ENCODE measurements at regions not wholly inside any gene's neighbourhood (a gene's known extent, or its start where the extent isn't known, plus 50 kb on each side); places are given as distances from the start of the nearest gene placed in this dataset.
"Not testable (repeated sequence)": the region's sequence is repeated elsewhere in the genome, so short reads cannot be mapped to it uniquely, and the experiment has no call there.

- peaks cover 2% of the 10 kb centered on the region for H3K9me3 Mint-ChIP-seq (ENCODE audit: unreplicated experiment)
- no peak for DNase-seq (ENCODE audit: extremely low spot score, unreplicated experiment)
- no peak overlapping the region for H3K27ac Mint-ChIP-seq (ENCODE audit: unreplicated experiment)
- no peaks in the 10 kb centered on the region for H3K27me3 Mint-ChIP-seq (ENCODE audit: unreplicated experiment)
- no peaks in the 10 kb centered on the region for H3K4me1 Mint-ChIP-seq (ENCODE audit: unreplicated experiment)
- no peaks in the 10 kb centered on the region for H3K36me3 Mint-ChIP-seq (ENCODE audit: unreplicated experiment)
- no peak for TF ChIP-seq CTCF (IDR thresholded peaks at IDR 0.05)
- H3K4me3 Mint-ChIP-seq (ENCODE audit: unreplicated experiment), result no peak overlapping the region
Measured at GRCh38 chr4:181830404-181831035, 412.7 kb upstream of the TENM3 start.

GRCh38 chr4:181834071-181834470 lies 409.1 kb upstream of the TENM3 start:
- Mint-ChIP-seq H3K4me1 (ENCODE audit: unreplicated experiment) (no peaks in the 10 kb centered on the region), H3K9me3 (ENCODE audit: unreplicated experiment) (peaks cover 6% of the 10 kb centered on the region), H3K36me3 (ENCODE audit: unreplicated experiment) (peaks cover 2% of the 10 kb centered on the region), H3K4me3 (ENCODE audit: unreplicated experiment) (no peak overlapping the region), H3K27ac (ENCODE audit: unreplicated experiment) (no peak overlapping the region), H3K27me3 (ENCODE audit: unreplicated experiment) (no peaks in the 10 kb centered on the region)
- DNase-seq (ENCODE audit: extremely low spot score, unreplicated experiment), result no peak
- no peak for TF ChIP-seq CTCF (IDR thresholded peaks at IDR 0.05)

- no peak for DNase-seq (ENCODE audit: extremely low spot score, unreplicated experiment)
- H3K4me1 Mint-ChIP-seq (ENCODE audit: unreplicated experiment), result no peaks in the 10 kb centered on the region
Measured at GRCh38 chr4:181835348-181835747, 407.9 kb upstream of the TENM3 start.

GRCh38 chr4:181838253-181838652 lies 404.9 kb upstream of the TENM3 start:
- H3K4me3 Mint-ChIP-seq (ENCODE audit: unreplicated experiment), result no peak overlapping the region
- H3K9me3 Mint-ChIP-seq (ENCODE audit: unreplicated experiment), result peaks cover 14% of the 10 kb centered on the region
- H3K27me3 Mint-ChIP-seq (ENCODE audit: unreplicated experiment), result no peaks in the 10 kb centered on the region
- no peak for DNase-seq (ENCODE audit: extremely low spot score, unreplicated experiment)
- no peak overlapping the region for H3K27ac Mint-ChIP-seq (ENCODE audit: unreplicated experiment)
- H3K4me1 Mint-ChIP-seq (ENCODE audit: unreplicated experiment), result no peaks in the 10 kb centered on the region
- no peak for TF ChIP-seq CTCF (IDR thresholded peaks at IDR 0.05)
- H3K36me3 Mint-ChIP-seq (ENCODE audit: unreplicated experiment), result peaks cover 2% of the 10 kb centered on the region

More at GRCh38 chr4:181835348-181835747, 407.9 kb upstream of the TENM3 start:
- no peaks in the 10 kb centered on the region for H3K27me3 Mint-ChIP-seq (ENCODE audit: unreplicated experiment)
- no peak overlapping the region for H3K4me3 Mint-ChIP-seq (ENCODE audit: unreplicated experiment)
- H3K27ac Mint-ChIP-seq (ENCODE audit: unreplicated experiment), result no peak overlapping the region
- no peak for TF ChIP-seq CTCF (IDR thresholded peaks at IDR 0.05)
- H3K36me3 Mint-ChIP-seq (ENCODE audit: unreplicated experiment), result peaks cover 2% of the 10 kb centered on the region
- peaks cover 14% of the 10 kb centered on the region for H3K9me3 Mint-ChIP-seq (ENCODE audit: unreplicated experiment)

- not testable (repeated sequence) for H3K4me1 Mint-ChIP-seq (ENCODE audit: unreplicated experiment); H3K4me3 Mint-ChIP-seq (ENCODE audit: unreplicated experiment); H3K27ac Mint-ChIP-seq (ENCODE audit: unreplicated experiment); H3K27me3 Mint-ChIP-seq (ENCODE audit: unreplicated experiment); H3K36me3 Mint-ChIP-seq (ENCODE audit: unreplicated experiment); DNase-seq (ENCODE audit: extremely low spot score, unreplicated experiment); H3K9me3 Mint-ChIP-seq (ENCODE audit: unreplicated experiment)
Measured at GRCh38 chr4:181843797-181844196, 399.4 kb upstream of the TENM3 start.

GRCh38 chr4:181845617-181846016 lies 397.6 kb upstream of the TENM3 start:
- H3K36me3 Mint-ChIP-seq (ENCODE audit: unreplicated experiment), result no peaks in the 10 kb centered on the region
- H3K4me3 Mint-ChIP-seq (ENCODE audit: unreplicated experiment), result no peak overlapping the region
- no peak for TF ChIP-seq CTCF (IDR thresholded peaks at IDR 0.05)
- H3K9me3 Mint-ChIP-seq (ENCODE audit: unreplicated experiment), result no peaks in the 10 kb centered on the region
- H3K27ac Mint-ChIP-seq (ENCODE audit: unreplicated experiment), result no peak overlapping the region
- H3K27me3 Mint-ChIP-seq (ENCODE audit: unreplicated experiment), result no peaks in the 10 kb centered on the region
- DNase-seq (ENCODE audit: extremely low spot score, unreplicated experiment), result no peak
- H3K4me1 Mint-ChIP-seq (ENCODE audit: unreplicated experiment), result no peaks in the 10 kb centered on the region

All from osteocyte (in vitro differentiated cells).